Raji (cell line): ENCODE measurements at regions not wholly inside any gene's neighbourhood (a gene's known extent, or its start where the extent isn't known, plus 50 kb on each side); places are given as distances from the start of the nearest gene placed in this dataset.

Experiments
- POLR2A ChIP-seq: IDR thresholded peaks from 2 replicates; pipeline ENCODE4 v1.6.1; 2011; ENCODE audit warnings: low read depth, low read length, control low read depth; ENCODE audit not compliant: insufficient read depth

- TF ChIP-seq POLR2A: no peak
These were observed 66.1 kb upstream of the ARHGAP20 start for GRCh38 chr11:110778343-110778742.

GRCh38 chr11:110777775-110778174, 65.5 kb upstream of the ARHGAP20 start:
- TF ChIP-seq POLR2A: no peak

GRCh38 chr11:110776081-110776480, 63.8 kb upstream of the ARHGAP20 start:
- no peak for TF ChIP-seq POLR2A

- no peak for TF ChIP-seq POLR2A
These were observed 62.1 kb upstream of the ARHGAP20 start for GRCh38 chr11:110774138-110775014.

GRCh38 chr11:110773442-110773841, 61.2 kb upstream of the ARHGAP20 start:
- no peak for TF ChIP-seq POLR2A

- no peak for TF ChIP-seq POLR2A
These were observed 60.6 kb upstream of the ARHGAP20 start for GRCh38 chr11:110772863-110773262.

GRCh38 chr11:110766316-110766715, 54.1 kb upstream of the ARHGAP20 start:
- no peak for TF ChIP-seq POLR2A

- no peak for TF ChIP-seq POLR2A
These were observed 52.2 kb upstream of the ARHGAP20 start for GRCh38 chr11:110764485-110764884.

- no peak for TF ChIP-seq POLR2A
These were observed 51.2 kb upstream of the ARHGAP20 start for GRCh38 chr11:110763249-110764011.

- TF ChIP-seq POLR2A: no peak
These were observed 50.4 kb upstream of the ARHGAP20 start for GRCh38 chr11:110762590-110762989.
